Prostate gland (tissue), 2 donors: ENCODE measurements at regions not wholly inside any gene's neighbourhood (a gene's known extent, or its start where the extent isn't known, plus 50 kb on each side); places are given as distances from the start of the nearest gene placed in this dataset.

ENCODE experiments used
- DNase-seq: peaks from one replicate; pipeline ENCODE4 v3.0.0-alpha.2; 2019; ENCODE audit warnings: low spot score
- H3K27ac ChIP-seq, 2 donors: fragments of 200-600 bp; sonication (generic); 2 replicates each; pipeline ENCODE4 v1.5.1; 2017 to 2019
- H3K27me3 ChIP-seq: fragments of 200-600 bp; sonication (generic); replicated peaks from 2 replicates; pipeline ENCODE4 v1.5.1; 2019; ENCODE audit not compliant: insufficient read depth
- H3K36me3 ChIP-seq, 2 donors: fragments of 200-600 bp; sonication (generic); 1 replicate in 1 of 2; 2 replicates in 1 of 2; pipeline versions ENCODE4 v1.5.1 to v1.8.1; 2017 to 2019
- H3K4me1 ChIP-seq: fragments of 200-600 bp; sonication (generic); replicated peaks from 2 replicates; pipeline ENCODE4 v1.5.1; 2019
- H3K4me3 ChIP-seq, 2 donors: fragments of 200-600 bp; sonication (generic); 2 replicates each; pipeline ENCODE4 v1.5.1; 2017 to 2019
- H3K9me3 ChIP-seq: fragments of 200-600 bp; sonication (generic); 2 replicates; pipeline ENCODE4 v1.5.1; 2017
- POLR2A ChIP-seq: fragments of 450-650 bp; IDR thresholded peaks from one replicate; pipeline ENCODE4 v1.6.1; 2016; ENCODE audit warnings: antibody characterized with exemption, mild to moderate bottlenecking
- POLR2AphosphoS5 ChIP-seq: sonication (generic); formaldehyde crosslinking; IDR thresholded peaks from one replicate; pipeline ENCODE4 v1.6.1; 2017; ENCODE audit warnings: antibody characterized with exemption
- WGBS: methylation state at CpG from one replicate; pipeline ENCODE4 v1.1.5; 2018; 5-methylcytosine and 5-hydroxymethylcytosine counted together
- intact Hi-C: fragments of 100-400 bp; cut with DNase I; formaldehyde crosslinking; loops from one replicate; pipeline ENCODE4 v1.14.2; 2022
- TF ChIP-seq, protein P1 (sequence below), 4 experiments: fragments of 200-600 bp in 2 of 4; fragments of 450-650 bp in 2 of 4; sonication (generic) in 2 of 4; IDR thresholded peaks; 1 replicate in 3 of 4; 2 replicates in 1 of 4; pipeline ENCODE4 v1.5.1; 2016 to 2019; ENCODE audit warnings: antibody characterized with exemption in 4 of 4, mild to moderate bottlenecking in 2 of 4, moderate library complexity in 2 of 4

DNA sequence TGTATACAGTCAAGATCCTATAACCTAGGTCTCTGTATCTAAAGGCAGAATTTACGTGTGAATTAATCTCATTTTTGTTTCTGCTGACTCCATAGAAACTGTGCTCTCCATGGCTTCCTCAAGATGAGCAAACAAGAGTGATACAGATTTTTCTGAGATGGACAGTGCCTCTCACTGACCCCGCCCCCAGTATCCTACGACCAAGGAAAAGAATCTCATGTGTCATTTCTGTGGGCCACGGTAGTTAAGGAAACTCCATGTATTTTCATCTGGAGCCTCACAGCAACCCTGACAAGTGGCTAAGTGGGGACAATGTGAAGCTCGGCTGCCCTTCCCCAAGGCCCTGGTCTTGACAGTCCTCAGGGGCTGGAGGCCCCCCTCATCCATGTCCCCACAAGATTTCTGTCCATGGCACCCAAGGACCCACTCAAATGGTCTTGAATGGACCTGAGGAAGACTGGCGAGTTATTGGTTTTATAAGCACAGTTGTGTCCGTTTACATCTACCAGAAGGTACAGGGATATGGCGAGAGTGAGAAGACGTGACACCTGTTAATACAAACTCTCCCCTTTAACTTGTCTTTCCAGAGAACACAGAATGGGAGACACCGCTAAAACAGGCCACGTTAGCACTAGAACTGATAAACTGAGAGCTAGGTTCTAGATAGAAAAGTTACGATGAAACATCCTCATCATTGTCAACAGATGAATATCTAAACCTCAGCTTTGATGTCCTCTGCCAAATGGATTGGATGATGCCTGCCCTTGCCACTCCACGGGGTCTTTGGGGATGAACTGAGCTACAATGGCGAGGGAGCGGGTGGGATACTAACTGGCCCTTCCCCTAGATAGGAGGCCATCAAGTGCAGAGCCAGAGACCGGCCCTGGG, 108.4 kb upstream of the EGLN3 start:
- H3K9me3 ChIP-seq, result no peaks in the 10 kb centered on the region
- no peak for DNase-seq
- peak overlapping the region; percentile 68 to 76 for H3K27ac ChIP-seq
- peak overlapping the region; percentile 52 to 53 for H3K4me3 ChIP-seq
- 77% methylated on average over 16 of the region's 16 CpGs for WGBS
- TF ChIP-seq POLR2AphosphoS5 (no peak), POLR2A (no peak)
- TF ChIP-seq, protein P1, sequence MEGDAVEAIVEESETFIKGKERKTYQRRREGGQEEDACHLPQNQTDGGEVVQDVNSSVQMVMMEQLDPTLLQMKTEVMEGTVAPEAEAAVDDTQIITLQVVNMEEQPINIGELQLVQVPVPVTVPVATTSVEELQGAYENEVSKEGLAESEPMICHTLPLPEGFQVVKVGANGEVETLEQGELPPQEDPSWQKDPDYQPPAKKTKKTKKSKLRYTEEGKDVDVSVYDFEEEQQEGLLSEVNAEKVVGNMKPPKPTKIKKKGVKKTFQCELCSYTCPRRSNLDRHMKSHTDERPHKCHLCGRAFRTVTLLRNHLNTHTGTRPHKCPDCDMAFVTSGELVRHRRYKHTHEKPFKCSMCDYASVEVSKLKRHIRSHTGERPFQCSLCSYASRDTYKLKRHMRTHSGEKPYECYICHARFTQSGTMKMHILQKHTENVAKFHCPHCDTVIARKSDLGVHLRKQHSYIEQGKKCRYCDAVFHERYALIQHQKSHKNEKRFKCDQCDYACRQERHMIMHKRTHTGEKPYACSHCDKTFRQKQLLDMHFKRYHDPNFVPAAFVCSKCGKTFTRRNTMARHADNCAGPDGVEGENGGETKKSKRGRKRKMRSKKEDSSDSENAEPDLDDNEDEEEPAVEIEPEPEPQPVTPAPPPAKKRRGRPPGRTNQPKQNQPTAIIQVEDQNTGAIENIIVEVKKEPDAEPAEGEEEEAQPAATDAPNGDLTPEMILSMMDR (IDR thresholded peaks at IDR 0.05), result no peak
- intact Hi-C loops, result no loop called here
- no peaks in the 10 kb centered on the region for H3K4me1 ChIP-seq
- no peaks in the 10 kb centered on the region for H3K27me3 ChIP-seq
- H3K36me3 ChIP-seq, result no peaks in the 10 kb centered on the region

GRCh38 chr14:34058510-34058909, 107.6 kb upstream of the EGLN3 start:
- Histone ChIP-seq H3K4me1 (no peaks in the 10 kb centered on the region), H3K9me3 (no peaks in the 10 kb centered on the region), H3K4me3 (no peak overlapping the region), H3K27ac (no peak overlapping the region), H3K27me3 (no peaks in the 10 kb centered on the region), H3K36me3 (no peaks in the 10 kb centered on the region)
- TF ChIP-seq, protein P1 (IDR thresholded peaks at IDR 0.05), result no peak
- TF ChIP-seq POLR2AphosphoS5 (no peak), POLR2A (no peak)
- 90% methylated on average over 3 of the region's 3 CpGs for WGBS
- no peak for DNase-seq
- intact Hi-C loops, result no loop called here

GRCh38 chr14:34056046-34056445, 105.2 kb upstream of the EGLN3 start:
- no peaks in the 10 kb centered on the region for H3K4me1 ChIP-seq
- no peak for DNase-seq
- intact Hi-C loops, result no loop called here
- 68% methylated on average over 1 of the region's 1 CpG for WGBS
- no peaks in the 10 kb centered on the region for H3K36me3 ChIP-seq
- H3K4me3 ChIP-seq, result no peak overlapping the region
- H3K27me3 ChIP-seq, result no peaks in the 10 kb centered on the region
- H3K9me3 ChIP-seq, result no peaks in the 10 kb centered on the region
- no peak overlapping the region for H3K27ac ChIP-seq
- no peak for TF ChIP-seq POLR2AphosphoS5
- TF ChIP-seq POLR2A, result no peak
- TF ChIP-seq, protein P1 (IDR thresholded peaks at IDR 0.05), result no peak

GRCh38 chr14:34055157-34055950, 104.5 kb upstream of the EGLN3 start:
- no peak for DNase-seq
- Histone ChIP-seq H3K4me3 (no peak overlapping the region), H3K36me3 (no peaks in the 10 kb centered on the region), H3K4me1 (no peaks in the 10 kb centered on the region), H3K27me3 (no peaks in the 10 kb centered on the region), H3K9me3 (no peaks in the 10 kb centered on the region), H3K27ac (no peak overlapping the region)
- TF ChIP-seq, protein P1 (IDR thresholded peaks at IDR 0.05), result no peak
- intact Hi-C loops, result no loop called here
- 88% methylated on average over 2 of the region's 2 CpGs for WGBS
